HG03064 (cell line): ENCODE measurements at regions not wholly inside any gene's neighbourhood (a gene's known extent, or its start where the extent isn't known, plus 50 kb on each side); places are given as distances from the start of the nearest gene placed in this dataset.
"Not testable (repeated sequence)": the region's sequence is repeated elsewhere in the genome, so short reads cannot be mapped to it uniquely, and the experiment has no call there.

Experiments
- ATAC-seq: cut with Tn5 transposase; IDR thresholded peaks from one replicate; pipeline ENCODE4 v1.9.1; 2021; ENCODE audit warnings: low read depth; ENCODE audit not compliant: unreplicated experiment

GRCh38 chr6:106730264-106730663 is 100.9 kb downstream of the QRSL1 start:
- ATAC-seq, result no peak

GRCh38 chr6:106729841-106730240 is 100.5 kb downstream of the QRSL1 start:
- ATAC-seq, result no peak

DNA sequence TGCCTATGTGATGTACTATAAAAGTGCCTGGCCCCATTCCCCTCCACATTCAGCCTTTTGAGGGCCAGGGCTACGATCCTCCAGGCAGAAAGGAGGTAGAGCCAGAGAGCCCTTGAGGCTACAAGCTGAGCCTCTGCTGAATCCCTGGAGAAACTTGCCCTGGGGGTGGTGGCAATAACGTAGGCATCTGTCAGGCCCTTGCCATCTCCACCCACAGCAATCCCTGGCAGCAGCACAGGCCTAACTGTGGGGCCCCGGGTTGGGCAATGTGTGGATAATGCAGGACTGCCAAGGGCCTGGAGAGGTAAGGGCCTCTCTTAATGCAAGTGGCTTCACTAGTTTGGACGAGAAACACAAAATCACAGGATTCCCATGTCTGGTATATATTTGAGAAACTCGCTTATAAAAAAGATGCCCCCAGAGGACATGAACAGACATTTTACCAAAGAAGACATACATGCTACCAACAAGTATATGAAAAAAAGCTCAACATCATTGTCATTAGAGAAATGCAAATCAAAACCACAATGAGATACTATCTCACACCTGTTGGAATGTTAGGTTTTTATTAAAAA is 99.0 kb downstream of the QRSL1 start:
- ATAC-seq, result no peak

DNA sequence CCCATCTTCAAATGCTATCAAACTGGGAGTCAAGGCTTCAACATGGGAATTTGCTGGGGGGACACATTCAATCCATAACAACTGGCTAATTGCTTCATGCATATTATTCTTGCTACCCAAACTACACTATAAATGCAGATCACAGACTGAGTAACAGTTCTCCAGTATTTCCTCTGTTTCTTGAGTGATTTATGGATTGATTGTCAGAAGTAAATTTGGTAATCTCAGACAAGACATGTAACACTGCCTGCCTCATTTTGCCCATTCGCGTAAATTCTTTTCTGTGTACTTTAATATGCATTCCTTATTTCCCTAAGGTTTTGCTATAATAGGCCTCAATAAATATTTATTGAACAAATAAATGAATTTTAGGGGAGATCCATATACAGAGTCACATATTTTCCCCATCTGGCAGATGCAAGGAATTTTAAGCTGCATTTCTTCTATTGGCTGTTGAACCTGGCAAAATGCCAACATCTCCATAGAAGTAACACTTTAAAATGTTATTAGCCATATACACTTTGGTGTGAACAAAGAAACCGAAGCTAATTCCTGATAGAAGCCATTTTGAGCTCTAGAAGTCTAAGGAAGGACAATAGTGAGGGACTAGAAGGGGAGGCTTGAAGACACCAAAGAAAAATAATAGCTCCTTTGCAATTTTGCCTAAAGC is 98.2 kb downstream of the QRSL1 start:
- no peak for ATAC-seq

GRCh38 chr6:106724848-106725247 is 95.5 kb downstream of the QRSL1 start:
- ATAC-seq, result no peak

DNA sequence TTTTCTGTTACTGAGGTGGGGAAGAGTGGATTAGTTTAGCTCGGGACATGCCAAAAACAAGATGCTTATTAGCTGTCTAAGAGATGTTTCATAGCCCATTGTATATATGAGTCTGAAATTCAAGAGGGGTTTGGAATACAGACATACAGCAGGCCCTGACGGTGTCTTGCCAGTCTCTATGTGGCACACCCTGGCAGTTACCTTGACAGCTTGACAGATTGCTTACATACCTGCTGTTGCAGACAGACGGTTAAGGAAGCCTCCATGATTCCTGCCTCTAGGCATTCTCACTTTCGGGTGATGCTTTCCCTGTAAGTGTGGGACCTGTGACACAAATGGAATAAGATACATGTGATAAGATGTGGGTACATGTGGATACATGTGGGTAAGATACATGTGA is 95.0 kb downstream of the QRSL1 start:
- ATAC-seq, result no peak

GRCh38 chr6:106723419-106723818 is 94.0 kb downstream of the QRSL1 start:
- ATAC-seq, result not testable (repeated sequence)

DNA sequence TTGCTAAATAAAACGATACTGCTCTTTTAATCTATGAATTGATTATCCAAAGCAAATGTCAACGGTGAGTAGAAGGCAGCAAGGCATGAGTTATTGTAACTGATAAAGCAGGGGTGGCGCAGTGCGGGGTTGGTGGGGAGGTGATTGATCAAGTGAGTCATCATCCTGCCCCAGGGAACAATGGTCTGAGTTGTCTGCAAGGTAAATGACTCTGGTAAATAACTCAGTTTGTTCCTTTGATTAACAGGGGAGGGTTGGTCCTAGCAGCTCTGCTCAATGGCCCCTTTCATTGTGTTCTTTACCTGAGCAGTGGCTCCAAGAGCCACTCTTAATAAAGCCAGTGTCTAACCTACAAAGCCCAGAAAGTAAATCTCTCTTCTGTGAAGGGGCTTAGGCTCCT is 91.8 kb downstream of the QRSL1 start:
- ATAC-seq, result not testable (repeated sequence)
